Astrocyte (in vitro differentiated cells and primary cell): ENCODE measurements at regions not wholly inside any gene's neighbourhood (a gene's known extent, or its start where the extent isn't known, plus 50 kb on each side); places are given as distances from the start of the nearest gene placed in this dataset.

Experiments used
- DNase-seq: peaks from one replicate; pipeline ENCODE4 v3.0.0-alpha.2; 2010; ENCODE audit warnings: low read depth
- FAIRE-seq: peaks from 2 replicates; lab custom pipeline; 2011; peaks lifted over from hg19 to GRCh38; lab: Jason Lieb, UNC
- H2AFZ ChIP-seq: 2 replicates; pipeline ENCODE4 v1.6.0; 2012; ENCODE audit warnings: low read depth, low read length, inconsistent platforms
- H3K27ac ChIP-seq: 2 replicates; pipeline ENCODE4 v1.5.1; 2011; ENCODE audit warnings: low read depth, low read length, inconsistent platforms
- H3K27me3 ChIP-seq: 2 replicates; pipeline ENCODE4 v1.6.0; 2011; ENCODE audit warnings: low read length, inconsistent platforms; ENCODE audit not compliant: insufficient read depth
- H3K36me3 ChIP-seq: 2 replicates; pipeline ENCODE4 v1.5.1; 2011; ENCODE audit warnings: low read length, inconsistent platforms; ENCODE audit not compliant: insufficient read depth
- H3K4me1 ChIP-seq: 2 replicates; pipeline ENCODE4 v1.5.1; 2011; ENCODE audit warnings: low read length, inconsistent platforms; ENCODE audit not compliant: insufficient read depth
- H3K4me2 ChIP-seq: 2 replicates; pipeline ENCODE4 v1.6.0; 2012; ENCODE audit warnings: low read length, inconsistent platforms
- H3K4me3 ChIP-seq: 2 replicates; pipeline ENCODE4 v1.5.1; 2011; ENCODE audit warnings: low read depth, mild to moderate bottlenecking, low read length, inconsistent platforms; ENCODE audit not compliant: insufficient read depth
- H3K79me2 ChIP-seq: 2 replicates; pipeline ENCODE4 v1.6.0; 2012; ENCODE audit warnings: mild to moderate bottlenecking, low read length, inconsistent platforms; ENCODE audit not compliant: insufficient read depth
- H3K9ac ChIP-seq: 2 replicates; pipeline ENCODE4 v1.6.0; 2012; ENCODE audit warnings: mild to moderate bottlenecking, low read length, inconsistent platforms
- H3K9me3 ChIP-seq: 2 replicates; pipeline ENCODE4 v1.5.1; 2012; ENCODE audit warnings: low read depth, mild to moderate bottlenecking, low read length, inconsistent platforms; ENCODE audit not compliant: insufficient read depth
- H4K20me1 ChIP-seq: 2 replicates; pipeline ENCODE4 v1.6.0; 2012; ENCODE audit warnings: low read length, inconsistent platforms; ENCODE audit not compliant: insufficient read depth
- H3K27ac Mint-ChIP-seq: one replicate; pipeline ENCODE4 v1.8.0; 2021; ENCODE audit warnings: mild to moderate bottlenecking, mixed read lengths; ENCODE audit not compliant: unreplicated experiment
- H3K27me3 Mint-ChIP-seq: one replicate; pipeline ENCODE4 v1.8.0; 2021; ENCODE audit warnings: low read depth, mixed read lengths; ENCODE audit not compliant: unreplicated experiment
- H3K36me3 Mint-ChIP-seq: one replicate; pipeline ENCODE4 v1.8.0; 2021; ENCODE audit warnings: low read depth, mixed read lengths; ENCODE audit not compliant: unreplicated experiment
- H3K4me1 Mint-ChIP-seq: one replicate; pipeline ENCODE4 v1.8.0; 2021; ENCODE audit warnings: low read depth, mixed read lengths; ENCODE audit not compliant: unreplicated experiment
- H3K4me3 Mint-ChIP-seq: one replicate; pipeline ENCODE4 v1.8.0; 2021; ENCODE audit warnings: mild to moderate bottlenecking, moderate library complexity, mixed read lengths; ENCODE audit not compliant: unreplicated experiment
- H3K9me3 Mint-ChIP-seq: one replicate; pipeline ENCODE4 v1.8.0; 2021; ENCODE audit warnings: mild to moderate bottlenecking, mixed read lengths; ENCODE audit not compliant: unreplicated experiment
- EZH2 ChIP-seq: IDR thresholded peaks from 2 replicates; pipeline ENCODE4 v1.6.1; 2012; ENCODE audit warnings: mild to moderate bottlenecking, low read length, inconsistent platforms; ENCODE audit not compliant: insufficient read depth
- TF ChIP-seq, protein P1 (sequence below): IDR thresholded peaks from 2 replicates; pipeline ENCODE4 v1.5.1; 2011; ENCODE audit warnings: low read depth, mild to moderate bottlenecking, inconsistent platforms, low read length, moderate library complexity; ENCODE audit not compliant: insufficient read depth

DNA sequence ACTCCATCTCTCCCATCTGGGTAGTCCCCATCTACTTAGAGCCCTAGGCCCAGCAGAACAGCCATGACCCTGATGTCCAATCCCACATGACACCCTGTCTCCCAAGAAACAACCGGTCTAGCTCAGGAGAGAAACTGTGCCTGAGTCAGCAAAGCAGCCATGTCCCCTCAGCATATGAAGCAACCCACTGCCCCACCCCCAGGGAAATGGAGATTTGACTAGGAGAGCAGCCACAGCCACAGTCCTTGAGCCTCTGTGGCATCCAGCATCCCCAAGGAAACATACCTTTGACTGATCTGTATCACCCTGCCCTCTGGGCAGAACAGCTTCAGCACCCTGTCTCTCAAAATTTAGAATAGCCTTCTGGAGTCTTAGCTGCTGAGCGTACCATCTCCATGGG, 641.9 kb upstream of the FBXO33 start:
- Mint-ChIP-seq H3K27me3 (no peaks in the 10 kb centered on the region), H3K36me3 (peaks cover 2% of the 10 kb centered on the region), H3K4me1 (no peaks in the 10 kb centered on the region), H3K27ac (no peak overlapping the region), H3K4me3 (no peak overlapping the region), H3K9me3 (no peaks in the 10 kb centered on the region)
- Histone ChIP-seq H2AFZ (no peak overlapping the region), H3K4me1 (no peaks in the 10 kb centered on the region), H3K4me2 (no peak overlapping the region), H3K27ac (no peak overlapping the region), H4K20me1 (no peaks in the 10 kb centered on the region), H3K9ac (no peak overlapping the region), H3K9me3 (peaks cover 9% of the 10 kb centered on the region), H3K27me3 (no peaks in the 10 kb centered on the region), H3K36me3 (no peaks in the 10 kb centered on the region), H3K79me2 (no peaks in the 10 kb centered on the region), H3K4me3 (no peak overlapping the region)
- TF ChIP-seq, protein P1, sequence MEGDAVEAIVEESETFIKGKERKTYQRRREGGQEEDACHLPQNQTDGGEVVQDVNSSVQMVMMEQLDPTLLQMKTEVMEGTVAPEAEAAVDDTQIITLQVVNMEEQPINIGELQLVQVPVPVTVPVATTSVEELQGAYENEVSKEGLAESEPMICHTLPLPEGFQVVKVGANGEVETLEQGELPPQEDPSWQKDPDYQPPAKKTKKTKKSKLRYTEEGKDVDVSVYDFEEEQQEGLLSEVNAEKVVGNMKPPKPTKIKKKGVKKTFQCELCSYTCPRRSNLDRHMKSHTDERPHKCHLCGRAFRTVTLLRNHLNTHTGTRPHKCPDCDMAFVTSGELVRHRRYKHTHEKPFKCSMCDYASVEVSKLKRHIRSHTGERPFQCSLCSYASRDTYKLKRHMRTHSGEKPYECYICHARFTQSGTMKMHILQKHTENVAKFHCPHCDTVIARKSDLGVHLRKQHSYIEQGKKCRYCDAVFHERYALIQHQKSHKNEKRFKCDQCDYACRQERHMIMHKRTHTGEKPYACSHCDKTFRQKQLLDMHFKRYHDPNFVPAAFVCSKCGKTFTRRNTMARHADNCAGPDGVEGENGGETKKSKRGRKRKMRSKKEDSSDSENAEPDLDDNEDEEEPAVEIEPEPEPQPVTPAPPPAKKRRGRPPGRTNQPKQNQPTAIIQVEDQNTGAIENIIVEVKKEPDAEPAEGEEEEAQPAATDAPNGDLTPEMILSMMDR = no peak
- TF ChIP-seq EZH2 = no peak
- no peak for FAIRE-seq
- DNase-seq = no peak

DNA sequence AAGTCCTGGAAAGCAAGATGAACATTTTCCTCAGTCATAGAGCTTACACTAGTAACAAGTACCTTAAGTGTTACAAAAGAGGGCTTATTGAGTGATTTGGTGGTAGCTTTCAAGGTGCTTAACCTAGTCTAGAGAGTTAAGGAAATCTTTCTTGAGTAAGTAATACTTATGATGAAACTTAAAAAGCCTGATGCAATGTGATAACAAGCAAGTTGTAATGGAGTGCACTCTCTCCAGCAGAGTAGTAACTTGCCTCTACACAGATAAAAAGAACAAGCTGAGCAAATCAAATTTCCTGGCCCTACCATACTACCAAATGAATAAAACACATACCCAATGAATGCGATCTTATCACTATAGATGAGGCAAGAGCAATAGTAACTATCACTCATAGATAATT, 639.9 kb upstream of the FBXO33 start:
- H3K9me3 ChIP-seq = peaks cover 9% of the 10 kb centered on the region
- no peak overlapping the region for H2AFZ ChIP-seq
- no peaks in the 10 kb centered on the region for H3K27me3 ChIP-seq
- H3K4me1 ChIP-seq = no peaks in the 10 kb centered on the region
- Mint-ChIP-seq H3K4me3 (no peak overlapping the region), H3K9me3 (no peaks in the 10 kb centered on the region), H3K27ac (no peak overlapping the region), H3K4me1 (no peaks in the 10 kb centered on the region), H3K27me3 (no peaks in the 10 kb centered on the region), H3K36me3 (peaks cover 2% of the 10 kb centered on the region)
- H3K79me2 ChIP-seq = no peaks in the 10 kb centered on the region
- no peak overlapping the region for H3K27ac ChIP-seq
- DNase-seq = no peak
- no peaks in the 10 kb centered on the region for H4K20me1 ChIP-seq
- no peak overlapping the region for H3K4me3 ChIP-seq
- H3K9ac ChIP-seq = no peak overlapping the region
- FAIRE-seq = no peak
- TF ChIP-seq, protein P1 = no peak
- no peak for TF ChIP-seq EZH2
- no peaks in the 10 kb centered on the region for H3K36me3 ChIP-seq
- no peak overlapping the region for H3K4me2 ChIP-seq

DNA sequence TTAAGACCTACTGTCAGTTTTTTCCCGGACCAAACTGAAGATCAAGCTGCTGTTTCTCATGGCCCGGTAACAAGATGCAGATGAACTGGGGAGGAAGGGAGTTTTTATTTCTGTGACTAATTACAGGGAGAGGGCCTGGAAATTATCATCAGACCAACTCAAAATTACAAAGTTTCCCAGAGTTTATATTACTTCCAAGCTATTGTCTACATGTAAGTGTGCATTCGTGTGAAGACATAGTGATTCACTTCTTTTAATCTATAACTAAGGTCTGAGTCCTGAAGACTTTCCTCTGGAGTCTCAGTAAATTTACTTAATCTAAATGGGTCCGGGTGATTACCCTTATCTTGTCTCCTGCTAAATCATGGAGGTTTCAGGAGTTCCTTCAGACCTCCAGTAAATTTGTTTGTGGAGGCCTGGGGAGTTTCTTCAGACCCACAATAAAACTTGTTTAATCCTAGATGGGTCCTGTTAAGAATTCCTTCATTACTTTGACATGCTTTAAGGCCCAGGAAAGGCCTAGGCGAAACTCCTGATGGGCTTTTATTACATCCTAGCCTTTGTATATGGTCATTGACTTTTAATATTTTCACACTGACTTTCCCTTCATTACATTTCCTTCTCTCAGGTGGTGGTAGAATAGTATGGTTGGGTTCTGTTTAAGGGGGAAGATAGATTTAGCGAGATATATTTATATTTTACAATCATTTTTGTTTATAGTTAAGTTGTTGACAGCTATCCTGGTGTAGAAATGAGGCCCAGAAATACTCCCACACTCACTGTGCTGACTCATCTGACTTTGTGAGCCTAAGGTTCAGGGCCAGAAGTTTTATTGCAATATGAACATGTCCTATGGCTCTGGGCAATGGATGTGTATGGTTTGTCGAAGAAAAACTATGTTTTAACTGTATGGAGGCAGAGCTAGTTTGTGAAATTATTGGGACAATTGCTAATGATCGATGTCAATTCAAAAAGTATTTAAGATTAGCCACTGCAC, 627.0 kb upstream of the FBXO33 start:
- TF ChIP-seq, protein P1 = no peak
- no peak for TF ChIP-seq EZH2
- DNase-seq (no peak), FAIRE-seq (no peak)
- H3K27ac ChIP-seq = no peak overlapping the region
- no peak overlapping the region for H3K4me2 ChIP-seq
- no peak overlapping the region for H3K27ac Mint-ChIP-seq
- no peak overlapping the region for H3K4me3 ChIP-seq
- no peaks in the 10 kb centered on the region for H3K79me2 ChIP-seq
- H3K27me3 Mint-ChIP-seq = no peaks in the 10 kb centered on the region
- no peaks in the 10 kb centered on the region for H3K36me3 Mint-ChIP-seq
- no peaks in the 10 kb centered on the region for H4K20me1 ChIP-seq
- H3K36me3 ChIP-seq = no peaks in the 10 kb centered on the region
- H3K9me3 ChIP-seq = no peaks in the 10 kb centered on the region
- no peaks in the 10 kb centered on the region for H3K27me3 ChIP-seq
- no peak overlapping the region for H2AFZ ChIP-seq
- H3K4me1 ChIP-seq = no peaks in the 10 kb centered on the region
- H3K4me3 Mint-ChIP-seq = no peak overlapping the region
- H3K4me1 Mint-ChIP-seq = peaks cover 3% of the 10 kb centered on the region
- H3K9me3 Mint-ChIP-seq = no peaks in the 10 kb centered on the region
- no peak overlapping the region for H3K9ac ChIP-seq
